Lung (tissue), 11 donors: ENCODE measurements at regions not wholly inside any gene's neighbourhood (a gene's known extent, or its start where the extent isn't known, plus 50 kb on each side); places are given as distances from the start of the nearest gene placed in this dataset.
A peak's percentile ranks its signal among the peaks of the same experiment; 100 is the strongest.

Experiments used
- ATAC-seq: fragments of 200-7000 bp; cut with Tn5 transposase; one replicate; pipeline ENCODE4 v1.9.1; 2020; ENCODE audit warnings: moderate number of reproducible peaks; ENCODE audit not compliant: insufficient read depth, low FRiP score
- DNase-seq, 3 donors: peaks; one replicate each; pipeline ENCODE4 v3.0.0-alpha.2; 2013 to 2017
- H3K27ac ChIP-seq, 2 donors: one replicate each; pipeline ENCODE4 v1.5.1; 2013; ENCODE audit warnings: mild to moderate bottlenecking in 2 of 2, moderate library complexity in 2 of 2, control low read depth in 1 of 2, inconsistent platforms in 1 of 2, low read depth in 1 of 2, low read length in 1 of 2
- H3K27me3 ChIP-seq, 3 donors: one replicate each; pipeline ENCODE4 v1.5.1; 2013; ENCODE audit warnings: low read length in 2 of 3; ENCODE audit not compliant: control insufficient read depth in 3 of 3, insufficient read depth in 3 of 3
- H3K36me3 ChIP-seq, 4 donors: one replicate each; pipeline ENCODE4 v1.5.1; 2013; ENCODE audit warnings: low read length in 4 of 4, mild to moderate bottlenecking in 1 of 4, moderate library complexity in 1 of 4; ENCODE audit not compliant: control insufficient read depth in 4 of 4, insufficient read depth in 4 of 4
- H3K4me1 ChIP-seq, 5 donors: one replicate each; pipeline ENCODE4 v1.5.1; 2013; ENCODE audit warnings: low read length in 5 of 5, mild to moderate bottlenecking in 2 of 5, moderate library complexity in 1 of 5; ENCODE audit not compliant: control insufficient read depth in 5 of 5, insufficient read depth in 5 of 5
- H3K4me3 ChIP-seq: one replicate; pipeline ENCODE4 v1.5.1; 2013; ENCODE audit warnings: mild to moderate bottlenecking, control low read depth, moderate library complexity
- H3K9ac ChIP-seq, 2 donors: one replicate each; pipeline ENCODE4 v1.5.1; 2013; ENCODE audit warnings: low read length in 2 of 2, control low read depth in 1 of 2; ENCODE audit not compliant: insufficient read depth in 1 of 2
- H3K9me3 ChIP-seq, 4 donors: one replicate each; pipeline ENCODE4 v1.5.1; 2013; ENCODE audit warnings: low read length in 3 of 4, mild to moderate bottlenecking in 1 of 4, moderate library complexity in 1 of 4; ENCODE audit not compliant: control insufficient read depth in 4 of 4, insufficient read depth in 3 of 4
- CTCF ChIP-seq: IDR thresholded peaks from 2 replicates; pipeline ENCODE4 v1.5.1; 2012; ENCODE audit warnings: mild to moderate bottlenecking; ENCODE audit errors: control extremely low read depth, extremely low read depth
- WGBS, 2 donors: extraction: QIAGEN DNeasy Blood & Tissue Kit; methylation state at CpG; one replicate each; pipeline ENCODE4 v1.1.7; 2013; 5-methylcytosine and 5-hydroxymethylcytosine counted together
- donor health status: control.
- donor health status: control.
- donor health status: Bipolar disorder and iron deficiency.
- donor health status: healthy.
- donor health status: DM: yes; HTN: yes; CAD: no.

- DNase-seq (peak; percentile 29 to 66 (median 51)), ATAC-seq (no peak)
- Histone ChIP-seq H3K9ac (no peak overlapping the region), H3K4me1 (peaks cover 0 to 9% (median 3%) of the 10 kb centered on the region in 5 donors), H3K9me3 (no peaks in the 10 kb centered on the region), H3K4me3 (no peak overlapping the region), H3K27me3 (no peaks in the 10 kb centered on the region), H3K36me3 (no peaks in the 10 kb centered on the region), H3K27ac (no peak overlapping the region)
- WGBS, 2 donors, result 62 to 67% methylated on average over 5 of the region's 5 CpGs
- no peak for TF ChIP-seq CTCF
These were observed 399.5 kb downstream of the ENC1 start for GRCh38 chr5:74240783-74241750.

GRCh38 chr5:74239261-74239660, 401.3 kb downstream of the ENC1 start:
- H3K36me3 ChIP-seq, result no peaks in the 10 kb centered on the region
- WGBS, 2 donors, result 40 to 60% methylated on average over 2 of the region's 2 CpGs
- H3K4me1 ChIP-seq, result peaks cover 0 to 9% (median 3%) of the 10 kb centered on the region in 5 donors
- no peak for TF ChIP-seq CTCF
- DNase-seq (no peak), ATAC-seq (peak; percentile 75)
- H3K4me3 ChIP-seq, result no peak overlapping the region
- H3K9ac ChIP-seq, result no peak overlapping the region
- H3K9me3 ChIP-seq, result no peaks in the 10 kb centered on the region
- H3K27me3 ChIP-seq, result no peaks in the 10 kb centered on the region
- no peak overlapping the region for H3K27ac ChIP-seq

- 80 to 90% methylated on average over 3 of the region's 3 CpGs for WGBS, 2 donors
- no peaks in the 10 kb centered on the region for H3K36me3 ChIP-seq
- peaks cover 0 to 5% (median 3%) of the 10 kb centered on the region in 5 donors for H3K4me1 ChIP-seq
- no peak for DNase-seq
- H3K4me3 ChIP-seq, result no peak overlapping the region
- H3K27ac ChIP-seq, result no peak overlapping the region
- no peaks in the 10 kb centered on the region for H3K9me3 ChIP-seq
- no peaks in the 10 kb centered on the region for H3K27me3 ChIP-seq
- TF ChIP-seq CTCF, result no peak
- no peak for ATAC-seq
- H3K9ac ChIP-seq, result no peak overlapping the region
These were observed 402.9 kb downstream of the ENC1 start for GRCh38 chr5:74237571-74238145.
